ENCODE measurements at regions not wholly inside any gene's neighbourhood (a gene's known extent, or its start where the extent isn't known, plus 50 kb on each side); places are given as distances from the start of the nearest gene placed in this dataset.

DNA sequence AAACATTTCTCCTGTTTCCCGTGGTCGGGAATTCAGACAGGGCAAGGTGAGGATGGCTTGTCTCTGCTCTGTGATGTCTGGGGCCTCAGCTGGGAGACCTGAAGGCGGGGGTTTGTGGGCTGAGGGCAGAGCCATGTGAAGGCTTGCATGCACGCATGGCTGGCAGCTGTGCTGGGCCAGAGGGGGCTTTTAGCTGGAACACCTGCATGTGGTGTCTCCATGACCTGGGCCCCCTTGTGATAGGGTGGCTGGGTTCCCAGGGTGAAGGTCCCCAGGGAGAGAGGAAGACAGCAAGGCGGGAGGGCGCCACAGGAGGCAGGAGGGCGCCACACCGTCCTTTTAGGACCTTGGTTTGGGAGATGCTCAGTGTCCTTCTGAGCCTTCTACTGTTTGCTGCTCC lies 101.6 kb upstream of the PRR23E start:
- no peaks in the 10 kb centered on the region for H3K27me3 ChIP-seq
- H3K9me3 ChIP-seq: no peaks in the 10 kb centered on the region
- H3K4me3 ChIP-seq: no peak overlapping the region
- H3K36me3 ChIP-seq: no peaks in the 10 kb centered on the region
- no peak for DNase-seq

DNA sequence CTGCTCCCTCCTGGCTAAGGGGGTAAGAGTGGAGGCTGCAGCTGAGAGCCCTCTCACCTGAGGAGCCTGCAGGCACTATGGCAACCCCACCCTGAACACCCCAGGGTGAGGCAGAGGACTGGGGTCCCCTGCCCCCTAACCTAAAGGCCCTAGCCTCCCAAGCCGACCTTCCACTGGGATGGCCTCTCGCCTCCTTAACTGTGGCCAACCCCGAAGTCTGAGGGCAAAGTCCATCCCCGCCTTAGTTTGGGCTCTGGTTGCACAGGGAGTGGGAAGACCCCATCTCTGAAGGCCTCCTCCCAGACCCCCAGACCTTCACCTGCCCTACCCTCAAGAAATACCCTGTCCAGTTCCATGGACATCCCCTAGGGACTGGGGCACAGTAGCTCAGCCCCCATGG lies 100.6 kb upstream of the PRR23E start:
- Histone ChIP-seq H3K27me3 (no peaks in the 10 kb centered on the region), H3K36me3 (no peaks in the 10 kb centered on the region), H3K9me3 (no peaks in the 10 kb centered on the region), H3K4me3 (no peak overlapping the region)
- DNase-seq: no peak

GRCh38 chr3:127092776-127093175 lies 100.2 kb upstream of the PRR23E start:
- H3K27me3 ChIP-seq: no peaks in the 10 kb centered on the region
- no peak for DNase-seq
- no peaks in the 10 kb centered on the region for H3K9me3 ChIP-seq
- H3K4me3 ChIP-seq: no peak overlapping the region
- no peaks in the 10 kb centered on the region for H3K36me3 ChIP-seq

GRCh38 chr3:127093312-127093711 lies 99.6 kb upstream of the PRR23E start:
- no peak for DNase-seq
- no peaks in the 10 kb centered on the region for H3K36me3 ChIP-seq
- no peaks in the 10 kb centered on the region for H3K27me3 ChIP-seq
- no peaks in the 10 kb centered on the region for H3K9me3 ChIP-seq
- H3K4me3 ChIP-seq: no peak overlapping the region

- H3K27me3 ChIP-seq: no peaks in the 10 kb centered on the region
- no peak for DNase-seq
- H3K36me3 ChIP-seq: no peaks in the 10 kb centered on the region
- no peak overlapping the region for H3K4me3 ChIP-seq
- no peaks in the 10 kb centered on the region for H3K9me3 ChIP-seq
Measured at GRCh38 chr3:127095774-127096173, 97.2 kb upstream of the PRR23E start.

- DNase-seq: no peak
- Histone ChIP-seq H3K4me3 (no peak overlapping the region), H3K36me3 (no peaks in the 10 kb centered on the region), H3K9me3 (no peaks in the 10 kb centered on the region), H3K27me3 (no peaks in the 10 kb centered on the region)
Measured at GRCh38 chr3:127096256-127097071, 96.5 kb upstream of the PRR23E start.

GRCh38 chr3:127097072-127097405 lies 95.9 kb upstream of the PRR23E start:
- no peak for DNase-seq
- Histone ChIP-seq H3K4me3 (no peak overlapping the region), H3K9me3 (no peaks in the 10 kb centered on the region), H3K27me3 (no peaks in the 10 kb centered on the region), H3K36me3 (no peaks in the 10 kb centered on the region)

GRCh38 chr3:127097481-127097880 lies 95.5 kb upstream of the PRR23E start:
- H3K4me3 ChIP-seq: no peak overlapping the region
- no peaks in the 10 kb centered on the region for H3K27me3 ChIP-seq
- H3K36me3 ChIP-seq: no peaks in the 10 kb centered on the region
- no peak for DNase-seq
- H3K9me3 ChIP-seq: no peaks in the 10 kb centered on the region

- H3K27me3 ChIP-seq: no peaks in the 10 kb centered on the region
- H3K36me3 ChIP-seq: no peaks in the 10 kb centered on the region
- DNase-seq: no peak
- no peaks in the 10 kb centered on the region for H3K9me3 ChIP-seq
- no peak overlapping the region for H3K4me3 ChIP-seq
Measured at GRCh38 chr3:127099982-127100381, 92.9 kb upstream of the PRR23E start.

- Histone ChIP-seq H3K4me3 (no peak overlapping the region), H3K27me3 (no peaks in the 10 kb centered on the region), H3K9me3 (no peaks in the 10 kb centered on the region), H3K36me3 (no peaks in the 10 kb centered on the region)
- no peak for DNase-seq
Measured at GRCh38 chr3:127100459-127101410, 92.2 kb upstream of the PRR23E start.

DNA sequence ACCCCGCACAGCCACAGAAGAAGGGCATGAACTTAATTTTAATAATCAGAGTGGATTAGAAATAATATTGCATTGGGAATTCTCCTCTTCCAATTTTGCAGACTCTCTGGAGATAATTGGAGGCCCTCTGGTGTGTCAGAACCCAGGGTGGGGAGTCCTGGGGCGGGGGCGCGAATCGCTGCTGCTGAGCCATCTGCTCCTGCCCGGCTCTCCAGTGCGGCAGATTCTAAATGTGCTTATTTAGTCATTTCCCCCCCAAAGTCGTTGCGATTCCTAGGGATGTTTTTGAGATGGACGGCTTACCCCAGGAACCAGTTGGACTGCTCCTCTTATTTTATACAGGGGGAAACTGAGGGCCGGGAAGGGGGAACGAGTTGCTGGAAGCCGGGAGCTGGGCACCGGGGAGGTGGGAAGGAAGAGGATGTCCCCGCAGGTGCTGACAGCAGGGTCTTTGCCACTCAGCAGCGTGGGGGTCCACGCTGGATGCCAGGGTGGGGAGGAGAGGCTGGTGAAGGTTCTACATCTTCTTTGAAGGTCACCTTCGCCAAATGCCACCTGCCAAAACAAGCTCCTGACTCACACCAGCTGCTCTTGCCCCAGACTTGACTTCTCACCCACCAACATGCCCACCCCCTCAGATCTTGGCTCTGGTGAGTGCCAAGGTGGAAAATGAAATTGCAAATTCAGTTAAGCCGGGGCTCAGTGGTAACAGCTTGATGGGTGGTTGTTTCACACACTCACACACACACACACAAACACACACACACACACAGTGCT lies 91.3 kb upstream of the PRR23E start:
- Histone ChIP-seq H3K9me3 (no peaks in the 10 kb centered on the region), H3K27me3 (no peaks in the 10 kb centered on the region), H3K4me3 (no peak overlapping the region), H3K36me3 (no peaks in the 10 kb centered on the region)
- no peak for DNase-seq

- Histone ChIP-seq H3K4me3 (no peak overlapping the region), H3K36me3 (no peaks in the 10 kb centered on the region), H3K27me3 (no peaks in the 10 kb centered on the region), H3K9me3 (no peaks in the 10 kb centered on the region)
- DNase-seq: no peak
Measured at GRCh38 chr3:127102188-127102520, 90.8 kb upstream of the PRR23E start.

DNA sequence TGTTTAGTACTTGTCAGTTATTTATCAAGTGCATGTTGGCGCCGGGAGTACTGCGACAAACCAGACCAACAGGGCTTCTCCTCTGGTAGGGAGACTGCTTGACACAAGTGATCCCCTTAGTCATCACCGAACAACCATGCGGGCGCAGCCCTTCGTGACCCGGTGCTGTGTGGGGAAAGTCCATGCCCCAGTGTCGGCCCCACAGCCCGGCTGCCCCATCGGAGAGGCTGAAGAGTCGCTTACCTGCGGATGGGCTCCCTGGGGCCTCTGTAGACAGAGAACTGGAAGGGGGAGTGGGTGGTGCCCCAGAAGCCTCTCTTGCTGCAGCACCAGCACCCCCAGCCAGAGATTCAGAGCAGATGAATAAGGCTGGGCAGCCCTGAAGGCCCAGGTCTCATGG lies 90.3 kb upstream of the PRR23E start:
- Histone ChIP-seq H3K4me3 (no peak overlapping the region), H3K27me3 (no peaks in the 10 kb centered on the region), H3K36me3 (no peaks in the 10 kb centered on the region), H3K9me3 (no peaks in the 10 kb centered on the region)
- no peak for DNase-seq

DNA sequence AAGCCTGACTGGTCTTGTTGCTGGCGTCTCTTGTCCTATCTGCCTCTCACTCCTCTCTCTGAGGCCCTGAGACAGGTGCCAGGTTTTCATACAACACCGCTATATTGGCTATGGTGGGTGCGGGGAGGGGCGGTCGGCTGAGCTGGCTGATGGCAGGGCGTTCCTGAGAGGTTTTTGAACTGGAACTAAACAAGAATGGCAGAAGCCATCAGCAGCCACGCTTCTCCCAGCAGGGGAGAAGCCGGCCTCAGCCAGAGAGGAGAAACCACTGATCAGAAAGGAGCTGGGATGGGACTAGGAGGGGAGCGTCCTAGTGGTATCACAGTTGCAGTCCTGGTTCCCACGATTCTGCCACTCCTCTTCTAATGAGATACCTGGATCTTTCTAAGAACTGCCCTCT lies 89.9 kb upstream of the PRR23E start:
- DNase-seq: no peak
- Histone ChIP-seq H3K36me3 (no peaks in the 10 kb centered on the region), H3K27me3 (no peaks in the 10 kb centered on the region)

GRCh38 chr3:127104586-127104985 lies 88.3 kb upstream of the PRR23E start:
- H3K9me3 ChIP-seq: no peaks in the 10 kb centered on the region
- no peak overlapping the region for H3K4me3 ChIP-seq
- H3K36me3 ChIP-seq: no peaks in the 10 kb centered on the region
- no peak for DNase-seq
- no peaks in the 10 kb centered on the region for H3K27me3 ChIP-seq

More for the DNA sequence above, 89.9 kb upstream of the PRR23E start:
- Histone ChIP-seq H3K4me3 (no peak overlapping the region), H3K9me3 (no peaks in the 10 kb centered on the region)

DNA sequence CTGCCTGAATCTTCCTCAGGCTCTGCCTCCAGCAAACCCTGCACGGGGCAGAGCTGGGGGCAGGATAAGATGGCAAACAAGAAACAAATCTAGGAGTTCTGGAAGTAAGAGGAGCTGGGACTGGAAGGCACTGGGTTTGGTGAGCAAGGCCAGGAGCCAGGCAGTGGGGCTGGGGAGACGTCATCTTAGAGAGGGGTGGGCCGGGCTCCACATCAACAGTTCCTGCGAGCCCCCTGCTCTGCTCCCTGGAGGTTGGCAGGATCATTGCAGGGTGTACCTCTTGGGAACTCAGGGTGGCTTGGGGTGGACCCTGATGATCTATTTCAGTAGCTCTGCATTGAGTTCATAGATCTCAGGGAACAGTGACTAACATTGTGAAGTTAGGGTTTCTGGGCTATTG lies 87.3 kb upstream of the PRR23E start:
- no peak for DNase-seq
- H3K36me3 ChIP-seq: no peaks in the 10 kb centered on the region
- H3K4me3 ChIP-seq: no peak overlapping the region
- H3K9me3 ChIP-seq: no peaks in the 10 kb centered on the region
- no peaks in the 10 kb centered on the region for H3K27me3 ChIP-seq

GRCh38 chr3:127106053-127106452 lies 86.9 kb upstream of the PRR23E start:
- H3K36me3 ChIP-seq: no peaks in the 10 kb centered on the region
- no peaks in the 10 kb centered on the region for H3K27me3 ChIP-seq

More at GRCh38 chr3:127106053-127106452, 86.9 kb upstream of the PRR23E start:
- H3K9me3 ChIP-seq: no peaks in the 10 kb centered on the region; the same call in 1 of the 2 replicates
- DNase-seq: no peak
- no peak overlapping the region for H3K4me3 ChIP-seq
